Epithelial cell of esophagus (primary cell): ENCODE measurements at regions not wholly inside any gene's neighbourhood (a gene's known extent, or its start where the extent isn't known, plus 50 kb on each side); places are given as distances from the start of the nearest gene placed in this dataset.

Source experiments
- DNase-seq: peaks from one replicate; pipeline ENCODE4 v3.0.0; 2010; ENCODE audit warnings: low read depth
- H3K4me3 ChIP-seq: 2 replicates; pipeline ENCODE4 v1.5.1; 2011; ENCODE audit warnings: mild to moderate bottlenecking, low read length, control low read depth
- CTCF ChIP-seq: IDR thresholded peaks from 2 replicates; pipeline ENCODE4 v1.5.1; 2011; ENCODE audit warnings: low read depth, mild to moderate bottlenecking, low read length, control low read depth, inconsistent platforms; ENCODE audit not compliant: insufficient read depth; ENCODE audit errors: missing control alignments

GRCh38 chr20:61106438-61106837 lies 145.6 kb upstream of the CDH4 start:
- no peak for TF ChIP-seq CTCF
- no peak for DNase-seq
- no peak overlapping the region for H3K4me3 ChIP-seq

- H3K4me3 ChIP-seq = no peak overlapping the region
- no peak for TF ChIP-seq CTCF
- no peak for DNase-seq
Observed at GRCh38 chr20:61109221-61109805, 142.7 kb upstream of the CDH4 start.

- TF ChIP-seq CTCF = no peak
- no peak for DNase-seq
- H3K4me3 ChIP-seq = no peak overlapping the region
Observed at GRCh38 chr20:61112515-61112914, 139.5 kb upstream of the CDH4 start.

GRCh38 chr20:61113731-61114130 lies 138.3 kb upstream of the CDH4 start:
- no peak overlapping the region for H3K4me3 ChIP-seq
- no peak for TF ChIP-seq CTCF
- DNase-seq = no peak

- DNase-seq = no peak
- TF ChIP-seq CTCF = no peak
- no peak overlapping the region for H3K4me3 ChIP-seq
Observed at GRCh38 chr20:61114493-61115175, 137.4 kb upstream of the CDH4 start.

- no peak for DNase-seq
- no peak for TF ChIP-seq CTCF
- no peak overlapping the region for H3K4me3 ChIP-seq
Observed at GRCh38 chr20:61115364-61116065, 136.5 kb upstream of the CDH4 start.
